ENCODE measurements at regions not wholly inside any gene's neighbourhood (a gene's known extent, or its start where the extent isn't known, plus 50 kb on each side); places are given as distances from the start of the nearest gene placed in this dataset.

- DNase-seq: no peak
Measured at GRCh38 chr7:94324380-94325121, 70.1 kb upstream of the COL1A2 start.

GRCh38 chr7:94325122-94325475, 69.6 kb upstream of the COL1A2 start:
- DNase-seq: no peak

- DNase-seq: peak; percentile 58
Measured at GRCh38 chr7:94330269-94331020, 64.2 kb upstream of the COL1A2 start.

GRCh38 chr7:94332571-94332970, 62.1 kb upstream of the COL1A2 start:
- DNase-seq: no peak

- DNase-seq: peak; percentile 64
Measured at GRCh38 chr7:94333810-94334209, 60.9 kb upstream of the COL1A2 start.

GRCh38 chr7:94335586-94335985, 59.1 kb upstream of the COL1A2 start:
- no peak for DNase-seq

GRCh38 chr7:94336009-94336408, 58.7 kb upstream of the COL1A2 start:
- no peak for DNase-seq

GRCh38 chr7:94338921-94339371, 55.7 kb upstream of the COL1A2 start:
- DNase-seq: no peak

GRCh38 chr7:94344826-94345225, 49.9 kb upstream of the COL1A2 start:
- DNase-seq: no peak
